Thymus (tissue), 11 donors: ENCODE measurements at regions not wholly inside any gene's neighbourhood (a gene's known extent, or its start where the extent isn't known, plus 50 kb on each side); places are given as distances from the start of the nearest gene placed in this dataset.

Experiments used
- DNase-seq, 9 donors: peaks; one replicate each; pipeline ENCODE4 v3.0.0-alpha.2; 2013; ENCODE audit warnings: low spot score in 9 of 9, low read depth in 6 of 9, missing footprints in 1 of 9
- H3K27ac ChIP-seq, 2 donors: one replicate each; pipeline ENCODE4 v1.5.1; 2013; ENCODE audit warnings: control low read depth in 1 of 2, low read depth in 1 of 2, low read length in 1 of 2, mild to moderate bottlenecking in 1 of 2, moderate library complexity in 1 of 2
- H3K27me3 ChIP-seq, 2 donors: one replicate each; pipeline ENCODE4 v1.5.1; 2013; ENCODE audit warnings: low read length in 1 of 2; ENCODE audit not compliant: control insufficient read depth in 2 of 2, insufficient read depth in 1 of 2
- H3K36me3 ChIP-seq, 2 donors: one replicate each; pipeline ENCODE4 v1.5.1; 2013; ENCODE audit warnings: low read length in 1 of 2, mild to moderate bottlenecking in 1 of 2, moderate library complexity in 1 of 2; ENCODE audit not compliant: control insufficient read depth in 2 of 2, insufficient read depth in 2 of 2
- H3K4me1 ChIP-seq, 2 donors: one replicate each; pipeline ENCODE4 v1.5.1; 2013; ENCODE audit warnings: low read length in 2 of 2; ENCODE audit not compliant: control insufficient read depth in 2 of 2, insufficient read depth in 2 of 2
- H3K4me3 ChIP-seq, 2 donors: one replicate each; pipeline ENCODE4 v1.5.1; 2013; ENCODE audit warnings: low read length in 2 of 2, control low read depth in 1 of 2, mild to moderate bottlenecking in 1 of 2
- H3K9me3 ChIP-seq, 2 donors: one replicate each; pipeline ENCODE4 v1.5.1; 2013; ENCODE audit warnings: low read length in 1 of 2, mild to moderate bottlenecking in 1 of 2; ENCODE audit not compliant: control insufficient read depth in 2 of 2, insufficient read depth in 1 of 2
- WGBS: extraction: QIAGEN DNeasy Blood & Tissue Kit; methylation state at CpG from one replicate; pipeline ENCODE4 v1.1.7; 2013; 5-methylcytosine and 5-hydroxymethylcytosine counted together
- donor health status: healthy.

GRCh38 chr6:93057584-93057983 is 361.8 kb downstream of the EPHA7 start:
- no peak overlapping the region for H3K4me3 ChIP-seq
- H3K4me1 ChIP-seq = no peaks in the 10 kb centered on the region

GRCh38 chr6:93048381-93048780 is 371.0 kb downstream of the EPHA7 start:
- Histone ChIP-seq H3K4me3 (no peak overlapping the region), H3K36me3 (no peaks in the 10 kb centered on the region), H3K4me1 (no peaks in the 10 kb centered on the region), H3K27ac (no peak overlapping the region), H3K27me3 (no peaks in the 10 kb centered on the region), H3K9me3 (no peaks in the 10 kb centered on the region)
- no peak for DNase-seq

More at GRCh38 chr6:93057584-93057983, 361.8 kb downstream of the EPHA7 start:
- Histone ChIP-seq H3K27ac (no peak overlapping the region), H3K27me3 (no peaks in the 10 kb centered on the region), H3K9me3 (no peaks in the 10 kb centered on the region), H3K36me3 (no peaks in the 10 kb centered on the region)
- DNase-seq = no peak

GRCh38 chr6:93047033-93047432 is 372.3 kb downstream of the EPHA7 start:
- Histone ChIP-seq H3K4me1 (no peaks in the 10 kb centered on the region), H3K4me3 (no peak overlapping the region), H3K27me3 (no peaks in the 10 kb centered on the region), H3K9me3 (no peaks in the 10 kb centered on the region), H3K36me3 (no peaks in the 10 kb centered on the region), H3K27ac (no peak overlapping the region)
- DNase-seq = no peak
- 94% methylated on average over 3 of the region's 3 CpGs for WGBS

GRCh38 chr6:93045156-93045555 is 374.2 kb downstream of the EPHA7 start:
- Histone ChIP-seq H3K36me3 (no peaks in the 10 kb centered on the region), H3K4me1 (no peaks in the 10 kb centered on the region), H3K9me3 (no peaks in the 10 kb centered on the region), H3K27me3 (no peaks in the 10 kb centered on the region), H3K4me3 (no peak overlapping the region), H3K27ac (no peak overlapping the region)
- no peak for DNase-seq
- 92% methylated on average over 1 of the region's 1 CpG for WGBS

GRCh38 chr6:93040375-93040774 is 379.0 kb downstream of the EPHA7 start:
- Histone ChIP-seq H3K9me3 (peaks cover 0 to 11% of the 10 kb centered on the region in 2 donors), H3K27me3 (no peaks in the 10 kb centered on the region), H3K4me3 (no peak overlapping the region), H3K27ac (no peak overlapping the region), H3K36me3 (no peaks in the 10 kb centered on the region), H3K4me1 (no peaks in the 10 kb centered on the region)
- WGBS = 29% methylated on average over 4 of the region's 4 CpGs
- DNase-seq = no peak

GRCh38 chr6:93036835-93037234 is 382.5 kb downstream of the EPHA7 start:
- Histone ChIP-seq H3K36me3 (no peaks in the 10 kb centered on the region), H3K4me1 (no peaks in the 10 kb centered on the region), H3K4me3 (no peak overlapping the region), H3K27me3 (no peaks in the 10 kb centered on the region), H3K27ac (no peak overlapping the region), H3K9me3 (peaks cover 0 to 11% of the 10 kb centered on the region in 2 donors)
- WGBS = 100% methylated on average over 1 of the region's 1 CpG
- DNase-seq = no peak

- peaks cover 0 to 11% of the 10 kb centered on the region in 2 donors for H3K9me3 ChIP-seq
- H3K4me3 ChIP-seq = no peak overlapping the region
- no peaks in the 10 kb centered on the region for H3K36me3 ChIP-seq
- no peak for DNase-seq
- H3K4me1 ChIP-seq = no peaks in the 10 kb centered on the region
- H3K27me3 ChIP-seq = no peaks in the 10 kb centered on the region
- no peak overlapping the region for H3K27ac ChIP-seq
These were observed 383.6 kb downstream of the EPHA7 start for GRCh38 chr6:93035756-93036155.

GRCh38 chr6:93021235-93021915 is 398.0 kb downstream of the EPHA7 start:
- H3K9me3 ChIP-seq = peaks cover 0 to 9% of the 10 kb centered on the region in 2 donors
- no peak for DNase-seq
- no peaks in the 10 kb centered on the region for H3K27me3 ChIP-seq
- no peaks in the 10 kb centered on the region for H3K4me1 ChIP-seq
- H3K4me3 ChIP-seq = no peak overlapping the region
- no peak overlapping the region for H3K27ac ChIP-seq
- WGBS = 85% methylated on average over 7 of the region's 7 CpGs
- H3K36me3 ChIP-seq = no peaks in the 10 kb centered on the region

- WGBS = 90% methylated on average over 1 of the region's 1 CpG
- no peaks in the 10 kb centered on the region for H3K27me3 ChIP-seq
- H3K36me3 ChIP-seq = no peaks in the 10 kb centered on the region
- H3K27ac ChIP-seq = no peak overlapping the region
- no peak overlapping the region for H3K4me3 ChIP-seq
- DNase-seq = no peak
- H3K4me1 ChIP-seq = no peaks in the 10 kb centered on the region
- H3K9me3 ChIP-seq = peaks cover 0 to 4% of the 10 kb centered on the region in 2 donors
These were observed 401.7 kb downstream of the EPHA7 start for GRCh38 chr6:93017626-93018025.
